GM19463 (cell line): ENCODE measurements at regions not wholly inside any gene's neighbourhood (a gene's known extent, or its start where the extent isn't known, plus 50 kb on each side); places are given as distances from the start of the nearest gene placed in this dataset.
"Not testable (repeated sequence)": the region's sequence is repeated elsewhere in the genome, so short reads cannot be mapped to it uniquely, and the experiment has no call there.

Experiments used
- ATAC-seq: cut with Tn5 transposase; IDR thresholded peaks from one replicate; pipeline ENCODE4 v1.9.1; 2021; ENCODE audit warnings: mild to moderate bottlenecking, moderate library complexity; ENCODE audit not compliant: unreplicated experiment

DNA sequence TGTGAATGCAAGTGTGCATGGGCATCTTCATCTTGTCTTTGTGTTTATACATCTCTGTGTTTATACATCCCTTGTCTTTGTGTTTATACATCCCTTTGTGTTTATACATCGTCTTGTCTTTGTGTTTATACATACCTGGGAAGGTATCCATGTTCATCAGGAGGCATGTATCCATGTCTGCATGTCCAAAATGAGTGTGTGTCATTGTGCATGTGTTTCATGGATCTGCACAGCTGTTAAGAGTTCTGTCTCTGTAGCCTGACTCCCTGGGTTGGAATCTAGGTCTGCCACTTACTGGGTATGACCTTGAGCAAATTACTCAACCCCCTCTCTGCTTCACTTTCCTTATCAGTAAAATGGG, 50.1 kb upstream of the SIRPA start:
- ATAC-seq = no peak

DNA sequence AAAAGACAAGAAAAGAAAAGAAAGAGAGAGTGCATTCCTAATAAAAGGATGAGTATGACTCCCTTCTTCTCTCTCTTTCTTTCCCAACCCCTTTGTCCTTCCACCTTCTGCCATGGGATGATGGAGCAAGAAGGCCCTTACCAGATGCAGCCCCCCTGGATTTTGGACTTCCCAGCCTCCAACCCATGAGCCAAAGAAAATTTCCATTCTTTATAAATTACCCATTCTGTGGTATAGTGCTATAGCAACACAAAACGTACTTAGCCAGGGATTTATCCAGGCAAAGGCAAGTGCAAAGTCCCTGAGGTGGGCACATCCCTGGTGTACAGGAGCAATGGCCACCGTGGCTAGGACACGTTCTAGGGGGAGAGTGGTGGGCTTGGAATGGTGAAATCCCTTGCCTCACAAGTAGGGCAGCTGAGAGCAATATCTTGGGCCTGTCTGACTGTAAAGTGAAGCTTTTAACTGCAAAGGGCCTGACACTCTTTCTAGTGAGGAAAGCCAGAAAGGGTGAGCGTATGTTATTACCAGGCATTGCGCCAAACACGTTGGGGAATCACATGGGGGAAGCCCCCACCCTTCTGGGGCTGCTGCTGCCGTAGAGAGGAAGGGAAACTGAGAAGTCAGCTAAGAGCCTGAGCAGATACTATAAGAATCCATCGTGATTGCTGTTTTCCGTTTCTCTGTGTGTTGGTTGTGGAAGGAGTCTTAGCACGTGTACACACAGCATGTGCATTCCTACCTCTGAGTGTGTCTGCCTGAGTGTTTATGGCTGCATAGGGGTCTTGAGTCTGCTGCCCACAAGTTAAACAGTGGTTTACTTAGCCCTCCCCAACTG, 50.7 kb upstream of the SIRPA start:
- peak; percentile 97 for ATAC-seq

DNA sequence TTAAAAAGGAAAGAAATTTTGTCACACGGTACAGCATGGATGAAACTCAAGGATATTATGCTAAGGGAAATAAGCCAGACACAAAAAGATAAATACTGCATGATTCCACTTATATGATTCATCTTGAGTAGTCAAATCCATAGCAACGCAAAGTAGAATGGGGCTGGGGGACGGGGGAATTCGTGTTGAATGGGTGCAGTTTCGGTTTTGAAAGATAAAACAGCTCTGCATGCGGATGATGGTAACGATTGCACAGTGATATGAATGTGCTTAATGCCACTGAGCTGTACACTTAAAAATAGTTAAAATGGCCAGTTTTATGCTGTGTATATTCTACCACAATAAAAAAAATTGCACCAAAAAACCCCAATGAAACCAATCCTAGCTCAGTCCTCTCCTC, 52.9 kb upstream of the SIRPA start:
- ATAC-seq = no peak

DNA sequence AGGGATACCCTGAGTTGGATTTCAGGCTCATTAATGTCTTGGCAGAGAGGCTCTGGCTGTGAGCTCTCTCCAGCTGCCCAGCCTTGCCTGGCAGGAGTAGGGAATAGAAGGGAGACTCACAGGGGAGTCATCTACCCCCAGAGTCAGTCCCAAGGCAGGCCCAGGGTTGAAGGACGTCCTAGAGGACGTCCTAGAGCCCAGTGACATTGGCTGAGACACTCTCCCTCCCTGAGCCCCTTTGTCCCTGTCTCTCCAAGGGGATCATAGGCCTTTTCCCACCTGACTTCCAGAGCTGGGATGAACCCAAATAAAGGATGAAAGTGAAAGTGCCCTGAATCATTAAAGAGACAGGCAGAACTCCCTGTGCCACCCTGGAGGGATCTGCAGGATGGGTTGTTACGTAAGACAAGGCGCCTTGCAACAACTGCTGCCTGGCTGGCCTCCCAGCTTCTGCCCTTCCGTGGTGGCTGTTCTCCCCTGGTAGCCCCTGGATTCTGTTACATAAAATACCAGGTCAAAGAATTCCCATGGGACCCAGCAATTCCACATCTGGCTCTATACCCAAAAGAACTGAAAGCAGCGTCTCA, 53.6 kb upstream of the SIRPA start:
- ATAC-seq = no peak

DNA sequence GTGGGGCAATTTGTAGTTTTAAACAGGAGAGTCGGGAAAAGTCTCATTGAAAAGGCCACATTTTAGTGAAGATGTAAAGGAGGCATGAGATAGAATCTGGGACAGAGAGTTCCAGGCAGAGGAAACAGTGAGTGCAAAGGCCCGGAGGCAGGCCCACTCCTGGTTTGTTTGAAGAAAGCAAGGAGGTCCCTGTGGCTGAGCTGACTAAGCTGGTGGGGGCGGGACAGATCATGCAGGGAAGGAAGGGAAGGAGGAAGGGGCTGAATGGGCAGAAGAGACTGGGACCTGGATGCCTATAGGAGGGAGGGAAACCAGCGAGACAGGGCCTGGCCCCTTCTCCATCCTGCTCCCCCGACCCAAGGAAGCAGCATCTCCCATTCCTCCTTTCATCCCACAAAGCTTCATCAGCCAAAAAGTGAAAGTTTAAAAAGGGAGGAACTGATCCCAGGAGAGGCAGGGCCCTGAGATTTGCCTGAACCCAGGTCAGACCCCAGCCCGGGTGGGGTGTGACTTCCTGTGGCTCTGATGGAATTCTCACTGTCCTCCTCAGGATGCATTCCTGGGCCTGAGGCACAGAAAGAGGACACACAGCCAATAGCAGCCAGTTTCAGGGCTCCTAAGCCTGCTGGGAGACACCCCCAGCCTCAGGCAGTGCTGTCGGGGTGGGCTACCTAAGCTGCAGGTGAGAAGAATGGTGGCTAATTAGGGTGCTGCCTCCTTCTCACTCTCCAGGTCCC, 54.2 kb upstream of the SIRPA start:
- ATAC-seq = no peak

DNA sequence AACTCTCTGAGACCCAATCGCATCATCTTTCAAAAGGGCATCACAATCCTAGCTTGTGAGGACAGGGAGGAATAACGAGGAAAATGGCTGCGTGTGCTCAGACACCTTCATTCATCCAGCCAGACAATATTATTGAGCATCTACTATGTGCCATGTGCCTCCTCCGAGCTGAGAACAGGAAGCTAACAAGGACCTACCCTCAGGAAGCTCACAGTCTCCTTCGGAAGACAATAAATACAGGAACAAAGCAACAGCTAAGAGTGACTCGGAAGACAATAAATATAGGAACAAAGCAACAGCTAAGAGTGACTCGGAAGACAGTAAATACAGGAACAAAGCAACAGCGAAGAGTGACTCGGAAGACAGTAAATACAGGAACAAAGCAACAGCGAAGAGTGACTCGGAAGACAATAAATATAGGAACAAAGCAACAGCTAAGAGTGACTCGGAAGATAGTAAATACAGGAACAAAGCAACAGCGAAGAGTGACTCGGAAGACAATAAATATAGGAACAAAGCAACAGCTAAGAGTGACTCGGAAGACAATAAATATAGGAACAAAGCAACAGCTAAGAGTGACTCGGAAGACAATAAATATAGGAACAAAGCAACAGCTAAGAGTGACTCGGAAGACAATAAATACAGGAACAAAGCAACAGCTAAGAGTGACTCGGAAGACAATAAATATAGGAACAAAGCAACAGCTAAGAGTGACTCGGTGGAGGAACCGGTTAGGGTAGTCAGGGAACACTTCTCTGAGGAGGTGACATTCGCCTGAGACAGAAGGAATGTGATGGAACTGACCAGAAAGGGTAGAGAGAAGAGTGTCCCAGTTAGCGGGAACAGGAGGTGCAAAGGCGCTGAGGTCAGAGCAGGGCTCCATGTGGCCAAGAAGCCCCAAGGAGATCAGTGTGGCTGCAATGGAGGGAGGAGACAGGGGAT, 55.6 kb upstream of the SIRPA start:
- ATAC-seq = not testable (repeated sequence)

DNA sequence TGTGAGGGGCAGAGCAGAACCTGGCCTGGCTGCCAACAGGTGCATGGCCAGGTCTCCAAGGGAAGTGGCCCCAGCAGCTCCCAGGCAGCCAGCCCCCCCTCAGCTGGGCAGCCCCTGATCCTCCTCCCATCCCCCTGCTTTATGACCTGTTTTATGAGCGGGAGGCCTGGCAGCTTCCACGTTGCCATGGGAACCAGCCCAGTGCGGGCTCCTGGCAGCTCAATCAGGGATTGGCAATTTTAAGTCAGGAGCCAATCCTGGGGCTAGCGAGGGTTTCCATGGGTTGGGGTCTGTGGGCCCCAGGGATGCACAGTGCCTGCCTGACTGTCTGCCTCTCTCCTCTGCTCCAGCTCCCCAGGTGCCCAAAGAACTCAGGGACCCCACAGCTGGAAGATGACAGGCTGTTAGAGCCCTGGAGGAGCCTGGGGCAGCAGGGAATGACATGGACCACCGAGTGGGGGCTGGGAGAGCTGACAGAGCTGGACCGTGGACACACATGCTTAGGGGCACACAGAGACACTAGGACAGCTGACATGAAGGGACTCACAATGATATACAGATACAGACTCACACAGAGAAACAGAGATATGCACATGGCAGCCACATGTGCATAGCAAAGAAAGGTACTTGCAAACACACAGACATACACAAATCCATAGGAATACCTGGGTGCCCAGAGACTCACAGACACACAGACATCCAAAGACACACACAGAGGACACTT, 56.5 kb upstream of the SIRPA start:
- no peak for ATAC-seq

DNA sequence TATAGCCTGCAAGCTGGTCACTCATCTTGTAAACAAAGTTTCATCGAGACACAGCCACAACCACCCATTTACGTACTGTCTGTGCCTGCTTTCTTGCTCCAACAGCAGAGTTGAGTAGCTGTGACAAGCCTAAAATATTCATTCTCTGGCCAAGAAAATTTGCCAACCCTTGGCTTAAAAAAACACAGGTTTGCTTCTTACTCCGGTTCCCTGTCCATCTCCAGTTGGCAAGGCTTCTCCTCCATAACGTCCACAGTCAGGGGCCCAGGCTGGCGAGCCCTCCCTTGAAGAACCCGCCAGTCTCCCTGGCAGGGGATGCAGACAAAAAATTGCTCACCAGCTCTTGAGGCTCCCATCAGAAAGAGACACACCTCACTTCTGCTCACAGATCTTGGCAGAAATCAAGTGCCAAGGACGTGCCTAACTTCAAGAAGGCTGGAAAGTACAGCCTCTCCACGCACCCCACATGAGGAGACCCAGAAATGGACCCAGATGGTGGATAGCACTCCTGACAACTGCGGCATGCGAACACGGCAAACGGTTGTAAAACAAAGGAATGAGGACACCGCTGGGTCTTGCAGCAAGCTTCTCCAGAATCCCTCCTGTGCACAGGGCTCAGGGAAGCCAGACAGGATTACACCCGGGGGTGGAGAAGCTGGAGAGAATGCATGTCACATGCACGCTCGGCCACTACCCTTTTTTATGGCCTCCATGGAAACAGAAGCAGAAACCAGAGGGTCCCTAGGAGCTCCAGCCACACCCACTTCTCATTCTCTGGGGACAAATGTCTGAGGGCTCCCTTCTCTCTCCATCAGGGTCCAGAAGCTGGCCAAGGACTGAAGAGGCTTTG, 59.8 kb upstream of the SIRPA start:
- ATAC-seq = no peak

DNA sequence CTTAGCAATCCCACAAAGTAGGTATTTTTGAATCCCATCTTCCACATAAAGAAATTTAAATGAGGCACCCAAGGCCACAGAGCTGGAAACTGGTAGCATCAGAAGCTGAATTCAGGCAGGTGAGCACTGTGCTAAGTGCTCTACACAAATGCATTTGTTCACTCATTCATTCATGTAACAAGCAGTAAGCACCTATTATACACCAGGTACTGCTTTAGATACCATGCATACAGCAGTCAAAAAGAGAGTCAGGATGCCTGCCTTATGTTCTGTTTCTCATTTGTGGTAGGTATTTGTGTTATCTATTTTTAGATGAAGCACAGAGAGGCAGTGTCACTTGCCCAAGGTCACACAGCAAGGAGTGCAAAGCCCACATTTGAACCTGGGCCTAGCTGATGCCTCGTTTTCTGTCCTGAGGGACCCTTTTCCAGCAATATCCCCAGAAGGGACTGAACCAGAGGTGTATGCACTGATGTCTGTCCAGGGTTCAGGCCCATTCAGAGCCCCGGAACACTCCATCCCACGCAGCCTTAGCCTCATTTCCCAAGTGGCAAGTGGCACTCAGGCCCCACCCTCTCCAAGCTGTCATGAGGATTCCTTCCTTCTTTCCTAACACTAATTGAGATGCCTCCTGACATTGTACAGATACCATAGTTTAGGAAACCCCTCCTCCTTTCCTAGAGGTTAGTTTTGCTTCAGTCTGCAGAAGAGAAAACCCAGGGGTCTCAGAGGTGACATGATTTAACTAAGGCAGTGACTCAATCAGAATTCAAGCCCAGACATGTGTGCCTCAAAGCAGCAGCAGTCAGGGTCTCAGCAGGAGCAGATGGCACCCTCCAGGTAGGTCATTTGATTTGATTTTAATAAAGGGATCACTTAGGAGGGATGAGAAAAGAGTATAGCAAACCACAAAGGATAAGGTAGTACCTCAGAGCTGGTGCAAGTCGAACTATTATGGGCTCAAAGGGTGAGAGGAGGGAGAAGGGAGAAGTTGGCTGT, 61.2 kb upstream of the SIRPA start:
- no peak for ATAC-seq

DNA sequence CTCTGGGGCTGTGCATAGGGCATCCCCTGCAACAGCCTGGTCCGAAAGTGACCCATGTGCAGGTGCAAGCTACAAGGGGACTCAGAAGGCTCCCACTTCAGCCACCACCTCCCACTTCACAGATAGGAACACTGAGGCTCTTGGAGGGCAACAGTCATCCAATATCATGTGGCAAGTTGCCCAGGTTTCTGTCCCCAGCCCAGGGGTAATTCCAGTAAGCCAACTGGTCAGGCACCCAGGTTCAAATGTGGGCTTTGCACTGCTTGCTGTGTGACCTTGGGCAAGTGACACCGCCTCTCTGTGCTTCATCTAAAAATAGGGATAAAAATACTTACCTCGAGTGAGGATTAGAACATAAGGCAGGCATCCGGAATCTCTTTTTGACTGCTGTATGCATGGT, 62.0 kb upstream of the SIRPA start:
- ATAC-seq = no peak

DNA sequence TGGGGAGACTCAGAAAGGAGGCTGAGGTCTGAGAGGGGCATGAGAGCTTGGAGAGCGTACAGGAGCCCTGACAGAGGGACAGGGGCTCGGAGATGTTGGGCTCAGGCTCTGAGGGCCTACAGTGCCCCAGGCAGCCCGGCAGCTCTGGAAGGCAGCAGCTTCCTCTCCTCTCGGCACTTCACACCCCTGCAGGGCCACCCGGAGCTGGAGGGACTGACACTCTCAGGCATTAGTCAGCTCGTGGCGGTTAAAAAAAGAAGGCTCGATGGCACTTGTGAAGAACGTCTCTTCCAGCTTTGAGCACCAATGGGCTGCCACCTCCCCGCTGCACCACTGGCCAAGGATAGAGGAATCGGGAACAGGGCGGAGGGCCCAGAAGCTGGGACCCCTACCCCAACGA, 62.6 kb upstream of the SIRPA start:
- no peak for ATAC-seq

DNA sequence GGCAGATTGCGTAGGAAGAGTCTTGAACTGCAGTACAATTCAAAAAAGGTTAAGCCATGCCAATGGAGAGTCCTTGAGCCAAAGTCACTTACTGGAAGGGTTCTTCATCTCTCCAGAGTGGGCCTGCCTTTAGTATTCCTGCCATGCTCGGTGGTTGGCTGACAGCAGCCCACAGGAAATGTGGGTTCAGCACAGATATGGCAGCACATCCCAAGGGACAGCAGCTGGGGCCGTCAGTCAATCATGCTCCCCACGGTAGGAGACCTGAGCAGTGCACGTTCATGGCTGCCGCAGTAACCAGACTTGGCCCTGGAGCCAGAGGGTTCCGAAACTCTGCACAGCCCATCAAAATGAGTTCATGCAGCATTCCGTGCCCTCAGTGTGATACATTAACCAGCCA, 63.6 kb upstream of the SIRPA start:
- ATAC-seq = no peak

DNA sequence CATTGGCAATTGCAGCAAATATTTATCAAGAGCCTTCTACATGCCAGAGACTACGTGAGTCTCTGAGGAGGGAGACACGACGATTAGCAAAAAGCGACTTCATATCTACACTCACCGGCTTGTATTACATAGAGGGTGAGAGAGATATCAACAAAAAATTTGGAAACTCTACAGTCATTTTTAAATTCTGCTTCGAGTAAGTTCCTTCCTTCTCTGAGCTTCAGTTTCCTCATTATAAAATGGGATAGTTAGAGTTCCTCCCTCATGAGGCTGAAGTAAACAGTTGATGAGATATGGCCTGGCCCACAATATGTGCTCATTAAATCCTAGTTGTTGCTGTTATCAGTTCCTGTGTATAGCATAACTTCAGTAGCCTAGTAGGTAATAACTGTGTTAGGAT, 64.1 kb upstream of the SIRPA start:
- no peak for ATAC-seq

DNA sequence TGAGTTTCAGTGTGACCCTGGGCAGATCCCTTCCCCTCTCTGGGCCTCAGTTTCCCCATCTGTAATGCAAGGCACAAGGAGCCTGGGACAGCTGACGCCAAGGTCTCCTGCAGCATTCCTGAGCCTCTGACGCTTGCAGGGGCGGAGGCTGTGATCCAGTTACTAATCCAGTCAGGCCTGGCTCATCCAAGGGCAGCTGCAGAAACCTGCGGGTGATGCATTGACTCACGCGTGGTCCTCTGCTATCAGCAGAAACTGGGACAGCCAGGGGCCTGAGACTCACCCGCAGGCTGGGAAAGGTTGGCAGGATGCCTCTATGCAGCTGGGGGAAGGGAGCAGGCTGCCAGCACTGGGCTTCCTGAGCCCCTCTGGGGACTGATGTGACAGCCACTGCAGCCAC, 65.0 kb upstream of the SIRPA start:
- no peak for ATAC-seq

DNA sequence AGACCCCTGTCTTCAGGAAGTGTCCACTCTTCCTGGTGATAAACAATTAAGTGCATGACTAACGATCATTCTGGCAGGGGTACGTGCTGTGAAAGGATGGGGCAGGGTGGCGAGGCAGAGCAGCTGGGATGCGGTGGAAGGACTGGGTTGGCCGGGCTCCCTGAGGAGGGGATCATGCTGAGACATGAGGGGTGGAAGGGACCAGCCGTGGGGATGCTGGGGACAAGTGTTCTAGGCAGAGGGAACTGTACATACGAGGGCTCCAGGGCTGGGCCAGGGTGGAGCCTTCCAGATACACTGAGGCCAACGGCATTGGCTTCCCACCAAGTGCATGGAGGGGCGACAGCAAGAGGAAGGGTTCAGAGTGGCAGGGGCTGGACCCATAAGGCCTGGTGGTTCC, 65.7 kb upstream of the SIRPA start:
- ATAC-seq = no peak

DNA sequence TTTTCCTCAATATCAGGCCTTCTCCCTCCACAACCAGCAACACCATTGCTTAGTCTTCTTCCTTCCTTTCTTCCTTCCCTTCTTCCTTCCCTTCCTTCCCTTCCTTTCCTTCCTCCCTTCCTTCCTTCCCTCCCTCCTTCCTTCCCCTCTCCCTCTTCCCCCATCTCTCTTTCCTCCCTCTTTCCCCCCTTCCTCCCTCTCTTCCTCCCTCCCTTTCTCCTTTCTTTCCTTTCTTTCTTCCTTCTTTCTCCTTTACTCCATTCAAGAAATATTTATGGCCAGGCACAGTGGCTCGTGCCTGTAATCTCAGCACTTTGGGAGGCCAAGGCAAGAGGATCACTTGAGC, 66.4 kb upstream of the SIRPA start:
- ATAC-seq = no peak

DNA sequence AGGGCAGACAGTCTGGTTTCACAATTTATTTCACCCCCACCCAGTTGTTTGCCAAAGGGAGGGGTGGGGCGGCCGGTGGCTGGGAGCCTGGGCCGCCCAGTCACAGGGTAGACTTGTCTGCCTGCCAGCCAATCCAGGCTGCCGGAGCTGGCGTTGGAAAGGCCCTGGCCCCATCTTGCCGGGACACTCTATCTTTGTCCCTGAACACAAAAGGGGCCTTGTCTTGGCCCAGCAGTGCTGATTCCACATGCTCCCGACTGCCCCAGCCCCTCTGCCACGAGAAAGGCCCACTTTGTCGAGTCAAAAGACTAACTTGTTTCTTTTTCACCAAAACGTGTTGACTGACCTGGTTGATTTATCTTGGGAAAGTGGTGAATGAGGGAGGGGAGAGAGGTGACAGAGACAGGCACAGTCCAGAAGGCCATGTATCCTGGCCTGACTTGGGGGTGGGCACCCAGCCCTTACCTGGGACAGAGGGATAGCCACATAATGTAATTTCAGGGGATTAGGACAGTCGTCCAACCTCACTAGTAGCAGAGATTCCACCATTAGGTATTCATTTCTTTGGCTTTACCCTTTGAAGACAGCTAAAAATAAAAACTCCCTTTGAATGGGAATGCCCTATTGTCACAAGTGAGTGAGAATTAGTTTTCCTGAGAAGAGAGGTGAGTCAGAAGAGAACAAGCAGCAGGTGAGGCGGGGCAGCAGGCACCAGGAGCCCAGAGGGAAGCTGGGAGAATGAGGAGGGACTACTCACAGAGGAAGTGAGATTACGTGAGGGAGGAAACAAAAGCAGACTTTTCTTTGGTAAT, 67.0 kb upstream of the SIRPA start:
- ATAC-seq = no peak
